ENCODE measurements at regions not wholly inside any gene's neighbourhood (a gene's known extent, or its start where the extent isn't known, plus 50 kb on each side); places are given as distances from the start of the nearest gene placed in this dataset.

- H3K79me2 ChIP-seq (ENCODE audit: insufficient read depth, low read length) = no peaks in the 10 kb centered on the region
- H3K27ac ChIP-seq (ENCODE audit: low read depth, low read length) = no peak overlapping the region
- no TSS peak for BruUV-seq (replicated peaks)
- H4K20me1 ChIP-seq (ENCODE audit: insufficient read depth) = no peaks in the 10 kb centered on the region
- DNase-seq (ENCODE audit: low read depth, low spot score) (no peak), ATAC-seq (no peak)
- POLR2A ChIA-PET = no interaction called here
- H3K36me3 ChIP-seq (ENCODE audit: control insufficient read depth in 1 of 2, insufficient read depth in 2 of 2, low read length in 2 of 2) = no peaks in the 10 kb centered on the region
- no peaks in the 10 kb centered on the region for H3K4me1 ChIP-seq (ENCODE audit: control insufficient read depth in 1 of 2, insufficient read depth in 2 of 2, low read length in 2 of 2)
- H3K27me3 ChIP-seq (ENCODE audit: insufficient read depth, low read length) = peaks cover 9% of the 10 kb centered on the region; the same call in 1 of the 2 replicates
- H3K9me3 ChIP-seq (ENCODE audit: control insufficient read depth in 1 of 2, insufficient read depth in 1 of 2, low read depth in 1 of 2, low read length in 2 of 2) = no peaks in the 10 kb centered on the region
- no peak for TF ChIP-seq SRF (IDR thresholded peaks at IDR 0.05; ENCODE audit: low read depth)
- TF ChIP-seq YY1 (IDR thresholded peaks at IDR 0.05; ENCODE audit: extremely low read depth, insufficient replicate concordance, low read depth, low read length) = no peak
- no peak for TF ChIP-seq ZNF274 (IDR thresholded peaks at IDR 0.05; ENCODE audit: low read depth, low read length)
- TF ChIP-seq TCF7L2 (IDR thresholded peaks at IDR 0.05; ENCODE audit: borderline replicate concordance, extremely low read depth, insufficient read depth, insufficient read length) = no peak
- TF ChIP-seq EZH2phosphoT487 (IDR thresholded peaks at IDR 0.05; ENCODE audit: borderline replicate concordance) = no peak
- intact Hi-C loops (cut with micrococcal nuclease) = no loop called here
- H2AFZ ChIP-seq (ENCODE audit: low read depth, low read length, poor library complexity, severe bottlenecking) = no peak overlapping the region
- H3K4me3 ChIP-seq (replicated peaks in 1 of 2; ENCODE audit: low read depth in 1 of 2, low read length in 2 of 2) = no peak overlapping the region
- H3K9me2 ChIP-seq (ENCODE audit: insufficient read depth) = no peaks in the 10 kb centered on the region
- no peak overlapping the region for H3K9ac ChIP-seq (ENCODE audit: low read length)
- RAD21 ChIA-PET (ENCODE audit: low non-redundant PET in 1 of 2, low total read pairs in 2 of 2, uncharacterized antibody in 2 of 2, unreplicated experiment in 2 of 2) = no interaction called here
- no peak overlapping the region for H3K4me2 ChIP-seq (ENCODE audit: low read length)
- CTCF ChIA-PET = no interaction called here
These were observed 269.5 kb upstream of the SESN3 start for GRCh38 chr11:95500466-95500865.

- Histone ChIP-seq H3K9me2 (ENCODE audit: insufficient read depth) (no peaks in the 10 kb centered on the region), H2AFZ (ENCODE audit: low read depth, low read length, poor library complexity, severe bottlenecking) (no peak overlapping the region), H3K36me3 (ENCODE audit: control insufficient read depth in 1 of 2, insufficient read depth in 2 of 2, low read length in 2 of 2) (no peaks in the 10 kb centered on the region), H3K4me3 (replicated peaks in 1 of 2; ENCODE audit: low read depth in 1 of 2, low read length in 2 of 2) (no peak overlapping the region), H3K79me2 (ENCODE audit: insufficient read depth, low read length) (no peaks in the 10 kb centered on the region), H3K27ac (ENCODE audit: low read depth, low read length) (no peak overlapping the region), H4K20me1 (ENCODE audit: insufficient read depth) (no peaks in the 10 kb centered on the region), H3K27me3 (ENCODE audit: insufficient read depth, low read length) (peaks cover 7% of the 10 kb centered on the region; the same call in 1 of the 2 replicates), H3K9me3 (ENCODE audit: control insufficient read depth in 1 of 2, insufficient read depth in 1 of 2, low read depth in 1 of 2, low read length in 2 of 2) (no peaks in the 10 kb centered on the region), H3K9ac (ENCODE audit: low read length) (no peak overlapping the region), H3K4me2 (ENCODE audit: low read length) (no peak overlapping the region), H3K4me1 (ENCODE audit: control insufficient read depth in 1 of 2, insufficient read depth in 2 of 2, low read length in 2 of 2) (no peaks in the 10 kb centered on the region)
- intact Hi-C loops (cut with micrococcal nuclease) = no loop called here
- no peak for DNase-seq (ENCODE audit: low read depth, low spot score)
- POLR2A ChIA-PET = no interaction called here
- CTCF ChIA-PET = no interaction called here
- RAD21 ChIA-PET (ENCODE audit: low non-redundant PET in 1 of 2, low total read pairs in 2 of 2, uncharacterized antibody in 2 of 2, unreplicated experiment in 2 of 2) = no interaction called here
- ATAC-seq = no peak
- no peak for TF ChIP-seq CEBPB (IDR thresholded peaks at IDR 0.05; ENCODE audit: low read depth)
- no peak for TF ChIP-seq EGR1 (IDR thresholded peaks at IDR 0.05; ENCODE audit: low read depth)
- TF ChIP-seq EZH2 (IDR thresholded peaks at IDR 0.05) = no peak
- BruUV-seq (replicated peaks) = no TSS peak
These were observed 268.6 kb upstream of the SESN3 start for GRCh38 chr11:95499516-95500135.

Data from HCT116 (cell line).